ENCODE measurements at regions not wholly inside any gene's neighbourhood (a gene's known extent, or its start where the extent isn't known, plus 50 kb on each side); places are given as distances from the start of the nearest gene placed in this dataset.

GRCh38 chr6:6405997-6406714 is 85.7 kb upstream of the F13A1 start:
- TF ChIP-seq CTCF (conservative IDR thresholded peaks at IDR 0.05) (no peak), ZFX (IDR thresholded peaks at IDR 0.05) (no peak)
